ENCODE measurements at regions not wholly inside any gene's neighbourhood (a gene's known extent, or its start where the extent isn't known, plus 50 kb on each side); places are given as distances from the start of the nearest gene placed in this dataset.
"Not testable (repeated sequence)": the region's sequence is repeated elsewhere in the genome, so short reads cannot be mapped to it uniquely, and the experiment has no call there.

DNA sequence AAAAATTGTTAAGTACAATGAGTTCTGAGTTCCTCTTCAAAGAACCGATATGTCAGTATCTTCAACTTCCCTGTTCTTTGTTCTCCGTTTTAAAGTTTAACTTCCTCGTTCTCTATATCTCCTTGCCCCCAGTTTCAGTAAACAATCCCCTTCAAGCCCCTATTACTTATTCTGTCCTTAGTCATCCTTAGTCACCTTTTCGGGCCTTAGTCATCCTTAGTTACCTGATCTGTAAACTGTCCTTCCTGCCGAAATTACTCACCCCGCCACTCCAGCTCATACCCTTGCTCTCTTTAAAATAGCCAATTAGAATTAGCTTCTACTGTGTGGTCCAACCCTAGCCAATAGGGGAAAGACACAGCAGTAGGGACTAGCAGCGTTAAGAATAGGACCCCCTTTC lies 1165.6 kb downstream of the NSUN3 start:
- no peak overlapping the region for H3K9ac ChIP-seq (ENCODE audit: low read length)
- no peaks in the 10 kb centered on the region for H3K27me3 ChIP-seq (ENCODE audit: low read depth, low read length)
- peaks cover 6% of the 10 kb centered on the region for H3K9me3 ChIP-seq (ENCODE audit: insufficient read depth, low read length)
- peaks cover 6% of the 10 kb centered on the region for H3K36me3 ChIP-seq (replicated peaks; ENCODE audit: low read depth, low read length)
- no peak overlapping the region for H2AFZ ChIP-seq (ENCODE audit: low read depth, low read length)
- H3K4me2 ChIP-seq (ENCODE audit: low read length) = no peak overlapping the region
- TF ChIP-seq, protein P1, sequence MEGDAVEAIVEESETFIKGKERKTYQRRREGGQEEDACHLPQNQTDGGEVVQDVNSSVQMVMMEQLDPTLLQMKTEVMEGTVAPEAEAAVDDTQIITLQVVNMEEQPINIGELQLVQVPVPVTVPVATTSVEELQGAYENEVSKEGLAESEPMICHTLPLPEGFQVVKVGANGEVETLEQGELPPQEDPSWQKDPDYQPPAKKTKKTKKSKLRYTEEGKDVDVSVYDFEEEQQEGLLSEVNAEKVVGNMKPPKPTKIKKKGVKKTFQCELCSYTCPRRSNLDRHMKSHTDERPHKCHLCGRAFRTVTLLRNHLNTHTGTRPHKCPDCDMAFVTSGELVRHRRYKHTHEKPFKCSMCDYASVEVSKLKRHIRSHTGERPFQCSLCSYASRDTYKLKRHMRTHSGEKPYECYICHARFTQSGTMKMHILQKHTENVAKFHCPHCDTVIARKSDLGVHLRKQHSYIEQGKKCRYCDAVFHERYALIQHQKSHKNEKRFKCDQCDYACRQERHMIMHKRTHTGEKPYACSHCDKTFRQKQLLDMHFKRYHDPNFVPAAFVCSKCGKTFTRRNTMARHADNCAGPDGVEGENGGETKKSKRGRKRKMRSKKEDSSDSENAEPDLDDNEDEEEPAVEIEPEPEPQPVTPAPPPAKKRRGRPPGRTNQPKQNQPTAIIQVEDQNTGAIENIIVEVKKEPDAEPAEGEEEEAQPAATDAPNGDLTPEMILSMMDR (IDR thresholded peaks at IDR 0.05; ENCODE audit: low read depth, low read length) = no peak
- TF ChIP-seq EZH2phosphoT487 (IDR thresholded peaks at IDR 0.05; ENCODE audit: low read depth) = no peak
- peaks cover 5% of the 10 kb centered on the region; the same call in 1 of the 2 replicates for H3K4me1 ChIP-seq (ENCODE audit: low read length)
- no peak overlapping the region for H3K4me3 ChIP-seq (ENCODE audit: low read length)
- H3K27ac ChIP-seq (ENCODE audit: low read length) = peak overlapping the region; percentile 18; the same call in 1 of the 2 replicates
- H3K79me2 ChIP-seq (ENCODE audit: low read length) = no peaks in the 10 kb centered on the region
- no peaks in the 10 kb centered on the region for H4K20me1 ChIP-seq (ENCODE audit: insufficient read depth, low read length)

DNA sequence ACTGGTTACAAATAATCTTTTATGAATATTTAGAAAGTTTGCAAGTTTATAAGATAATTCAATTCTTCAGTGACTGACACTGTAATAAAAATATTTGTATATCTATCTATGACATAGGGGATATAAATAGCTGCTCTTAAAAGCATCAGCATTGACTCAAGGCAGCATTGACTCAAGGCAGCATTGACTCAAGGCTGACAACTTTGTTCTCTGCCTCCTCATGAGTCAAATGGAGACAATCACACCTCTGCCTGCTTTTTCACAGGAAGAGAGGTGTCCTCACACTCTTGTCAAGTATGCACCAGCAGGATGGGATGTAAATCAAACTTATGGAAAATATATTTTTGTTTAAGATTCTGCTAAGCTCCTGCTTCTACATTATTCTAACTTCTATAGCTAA lies 1173.1 kb downstream of the NSUN3 start:
- H3K4me1 ChIP-seq (ENCODE audit: low read length) = peaks cover 11% of the 10 kb centered on the region
- H2AFZ ChIP-seq (ENCODE audit: low read depth, low read length) = no peak overlapping the region
- H3K27me3 ChIP-seq (ENCODE audit: low read depth, low read length) = no peaks in the 10 kb centered on the region
- H3K4me2 ChIP-seq (ENCODE audit: low read length) = no peak overlapping the region
- H3K27ac ChIP-seq (ENCODE audit: low read length) = no peak overlapping the region
- no peaks in the 10 kb centered on the region for H4K20me1 ChIP-seq (ENCODE audit: insufficient read depth, low read length)
- H3K36me3 ChIP-seq (replicated peaks; ENCODE audit: low read depth, low read length) = no peaks in the 10 kb centered on the region
- H3K9ac ChIP-seq (ENCODE audit: low read length) = no peak overlapping the region
- no peak for TF ChIP-seq EZH2phosphoT487 (IDR thresholded peaks at IDR 0.05; ENCODE audit: low read depth)
- TF ChIP-seq, protein P1 (IDR thresholded peaks at IDR 0.05; ENCODE audit: low read depth, low read length) = no peak
- no peaks in the 10 kb centered on the region for H3K79me2 ChIP-seq (ENCODE audit: low read length)
- H3K9me3 ChIP-seq (ENCODE audit: insufficient read depth, low read length) = peaks cover 3% of the 10 kb centered on the region; the same call in 1 of the 2 replicates
- no peak overlapping the region for H3K4me3 ChIP-seq (ENCODE audit: low read length)

DNA sequence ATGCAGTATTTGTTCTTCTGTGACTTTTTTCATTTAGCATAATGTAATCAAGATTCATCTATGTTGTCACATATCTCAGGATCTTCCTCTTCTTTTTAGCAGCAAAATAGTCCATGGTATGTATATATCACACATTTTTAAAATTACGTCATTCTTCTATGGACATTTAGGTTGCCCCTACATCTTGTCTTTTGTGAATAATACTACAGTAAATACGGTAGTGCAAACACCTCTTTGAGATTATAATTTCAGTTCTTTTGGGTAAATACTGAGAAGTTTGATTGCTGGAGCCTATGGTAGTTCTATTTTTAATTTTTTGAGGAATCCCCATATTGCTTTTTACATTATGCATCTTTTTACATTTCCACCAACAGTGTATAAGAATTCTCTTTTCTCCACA lies 1174.9 kb downstream of the NSUN3 start:
- Histone ChIP-seq H2AFZ (ENCODE audit: low read depth, low read length) (no peak overlapping the region), H3K79me2 (ENCODE audit: low read length) (no peaks in the 10 kb centered on the region), H3K27me3 (ENCODE audit: low read depth, low read length) (no peaks in the 10 kb centered on the region), H3K4me1 (ENCODE audit: low read length) (peaks cover 11% of the 10 kb centered on the region), H3K27ac (ENCODE audit: low read length) (no peak overlapping the region), H3K4me2 (ENCODE audit: low read length) (peak overlapping the region; percentile 11), H3K9me3 (ENCODE audit: insufficient read depth, low read length) (no peaks in the 10 kb centered on the region), H4K20me1 (ENCODE audit: insufficient read depth, low read length) (no peaks in the 10 kb centered on the region), H3K4me3 (ENCODE audit: low read length) (no peak overlapping the region), H3K36me3 (replicated peaks; ENCODE audit: low read depth, low read length) (no peaks in the 10 kb centered on the region), H3K9ac (ENCODE audit: low read length) (no peak overlapping the region)
- TF ChIP-seq, protein P1 (IDR thresholded peaks at IDR 0.05; ENCODE audit: low read depth, low read length) = no peak
- no peak for TF ChIP-seq EZH2phosphoT487 (IDR thresholded peaks at IDR 0.05; ENCODE audit: low read depth)

DNA sequence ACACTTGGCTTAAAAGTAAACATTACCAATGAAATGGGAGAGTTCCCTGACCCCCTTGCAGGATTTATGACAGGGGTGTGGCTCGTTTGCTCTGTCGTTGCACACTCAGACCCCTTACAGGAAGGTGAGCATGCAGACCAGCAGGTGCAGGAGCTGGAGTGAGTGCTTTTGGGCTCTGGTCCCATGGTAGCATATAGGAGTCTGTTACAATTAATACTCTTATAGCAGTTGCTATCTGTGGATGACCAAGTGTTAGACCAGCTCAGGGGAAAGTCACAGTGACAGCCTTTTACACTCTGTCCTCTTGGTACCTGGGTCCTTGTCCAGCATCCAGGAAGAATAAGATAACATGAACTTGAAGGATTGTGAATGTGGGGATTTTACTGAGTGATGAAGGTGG lies 1177.5 kb downstream of the NSUN3 start:
- H3K27me3 ChIP-seq (ENCODE audit: low read depth, low read length) = no peaks in the 10 kb centered on the region
- H3K9ac ChIP-seq (ENCODE audit: low read length) = no peak overlapping the region
- H3K27ac ChIP-seq (ENCODE audit: low read length) = no peak overlapping the region
- H3K79me2 ChIP-seq (ENCODE audit: low read length) = no peaks in the 10 kb centered on the region
- H3K4me3 ChIP-seq (ENCODE audit: low read length) = no peak overlapping the region
- peaks cover 11% of the 10 kb centered on the region for H3K4me1 ChIP-seq (ENCODE audit: low read length)
- no peak overlapping the region; the same call in 1 of the 2 replicates for H2AFZ ChIP-seq (ENCODE audit: low read depth, low read length)
- H3K36me3 ChIP-seq (replicated peaks; ENCODE audit: low read depth, low read length) = no peaks in the 10 kb centered on the region
- no peaks in the 10 kb centered on the region for H4K20me1 ChIP-seq (ENCODE audit: insufficient read depth, low read length)
- no peaks in the 10 kb centered on the region for H3K9me3 ChIP-seq (ENCODE audit: insufficient read depth, low read length)
- H3K4me2 ChIP-seq (ENCODE audit: low read length) = no peak overlapping the region
- TF ChIP-seq, protein P1 (IDR thresholded peaks at IDR 0.05; ENCODE audit: low read depth, low read length) = no peak
- TF ChIP-seq EZH2phosphoT487 (IDR thresholded peaks at IDR 0.05; ENCODE audit: low read depth) = no peak

DNA sequence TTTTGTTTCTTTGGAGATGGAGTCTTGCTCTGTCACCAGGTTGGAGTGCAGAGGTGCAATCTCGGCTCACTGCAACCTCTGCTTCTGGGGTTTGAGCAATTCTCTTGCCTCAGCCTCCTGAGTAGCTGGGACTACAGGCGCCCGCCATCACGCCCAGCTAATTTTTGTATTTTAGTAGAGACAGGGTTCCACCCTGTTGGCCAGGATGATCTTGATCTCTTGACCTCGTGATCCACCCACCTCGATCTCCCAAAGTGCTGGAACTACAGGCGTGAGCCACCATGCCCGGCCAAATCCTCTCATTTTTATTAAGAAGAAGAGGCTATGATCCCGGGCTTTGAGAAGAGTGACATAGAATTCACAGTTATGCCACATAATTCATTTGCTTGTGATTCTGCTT lies 1178.4 kb downstream of the NSUN3 start:
- H3K27ac ChIP-seq (ENCODE audit: low read length); H3K27me3 ChIP-seq (ENCODE audit: low read depth, low read length); H3K9me3 ChIP-seq (ENCODE audit: insufficient read depth, low read length); H4K20me1 ChIP-seq (ENCODE audit: insufficient read depth, low read length); H3K4me3 ChIP-seq (ENCODE audit: low read length); H3K36me3 ChIP-seq (replicated peaks; ENCODE audit: low read depth, low read length); H3K4me2 ChIP-seq (ENCODE audit: low read length); H3K79me2 ChIP-seq (ENCODE audit: low read length); H3K9ac ChIP-seq (ENCODE audit: low read length); H2AFZ ChIP-seq (ENCODE audit: low read depth, low read length): not testable (repeated sequence)
- H3K4me1 ChIP-seq (ENCODE audit: low read length) = peaks cover 19% of the 10 kb centered on the region
